Left cardiac atrium (tissue), 4 donors: ENCODE measurements at regions not wholly inside any gene's neighbourhood (a gene's known extent, or its start where the extent isn't known, plus 50 kb on each side); places are given as distances from the start of the nearest gene placed in this dataset.
"Not testable (repeated sequence)": the region's sequence is repeated elsewhere in the genome, so short reads cannot be mapped to it uniquely, and the experiment has no call there.

Source experiments
- ATAC-seq, 2 donors: fragments of 200-7000 bp; cut with Tn5 transposase; one replicate each; pipeline ENCODE4 v1.9.1; 2020; ENCODE audit warnings: mild to moderate bottlenecking in 2 of 2, moderate library complexity in 2 of 2
- DNase-seq: peaks from one replicate; pipeline ENCODE4 v3.0.0-alpha.2; 2020
- intact Hi-C, 2 donors: fragments of 100-400 bp; cut with DNase I; formaldehyde crosslinking; loops; one replicate each; pipeline versions ENCODE4 v1.14.1 to v1.15.1; 2022 to 2023
- donor health status: DM: no; HTN: yes; CAD: no.
- donor health status: DM: no; HTN: yes; CAD: no; lungs with severe emphysema.
- donor health status: DM: yes; HTN: yes; CAD: no.
- donor health status: Dilated cardiomyopathy.

DNA sequence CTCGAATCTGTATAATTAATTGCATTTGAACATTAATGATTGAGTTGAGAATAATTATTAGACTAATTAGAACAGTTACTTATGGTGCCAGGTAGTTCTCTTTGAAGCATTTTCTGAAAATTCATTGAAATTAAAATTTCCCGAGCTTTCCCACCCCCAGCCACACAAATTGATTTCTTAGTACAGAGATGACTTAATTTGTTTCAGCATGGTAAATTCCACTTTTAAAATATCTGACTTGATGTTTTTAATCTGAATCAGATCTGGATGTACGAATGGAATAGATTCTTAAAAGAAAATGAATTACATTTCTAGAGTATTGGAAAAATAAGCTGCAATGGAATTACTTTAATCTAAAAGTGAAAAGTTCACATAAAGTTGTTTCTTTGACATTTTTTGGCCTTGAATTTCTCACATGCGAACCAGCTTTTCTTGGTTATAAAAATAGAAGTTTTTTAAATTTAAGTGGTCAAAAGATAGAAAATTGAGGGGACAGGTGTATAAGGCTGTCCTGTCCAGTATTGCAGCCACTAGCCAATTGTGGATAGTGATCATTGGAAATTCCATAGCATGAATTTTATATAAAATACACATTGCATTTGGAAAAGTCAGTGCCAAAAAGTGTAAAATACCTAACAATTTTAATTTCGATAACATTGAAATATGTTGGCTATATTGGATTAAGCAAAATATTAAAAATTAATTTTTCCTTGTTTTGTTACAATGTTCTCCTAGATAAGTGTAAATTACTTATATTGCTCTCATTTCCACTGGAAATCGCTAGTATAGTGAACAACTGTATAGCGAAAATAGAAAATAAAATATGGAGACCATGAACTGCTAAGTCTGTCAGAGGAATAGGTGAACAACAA is 102.9 kb downstream of the OR2B2 start:
- intact Hi-C loops: no loop called here

DNA sequence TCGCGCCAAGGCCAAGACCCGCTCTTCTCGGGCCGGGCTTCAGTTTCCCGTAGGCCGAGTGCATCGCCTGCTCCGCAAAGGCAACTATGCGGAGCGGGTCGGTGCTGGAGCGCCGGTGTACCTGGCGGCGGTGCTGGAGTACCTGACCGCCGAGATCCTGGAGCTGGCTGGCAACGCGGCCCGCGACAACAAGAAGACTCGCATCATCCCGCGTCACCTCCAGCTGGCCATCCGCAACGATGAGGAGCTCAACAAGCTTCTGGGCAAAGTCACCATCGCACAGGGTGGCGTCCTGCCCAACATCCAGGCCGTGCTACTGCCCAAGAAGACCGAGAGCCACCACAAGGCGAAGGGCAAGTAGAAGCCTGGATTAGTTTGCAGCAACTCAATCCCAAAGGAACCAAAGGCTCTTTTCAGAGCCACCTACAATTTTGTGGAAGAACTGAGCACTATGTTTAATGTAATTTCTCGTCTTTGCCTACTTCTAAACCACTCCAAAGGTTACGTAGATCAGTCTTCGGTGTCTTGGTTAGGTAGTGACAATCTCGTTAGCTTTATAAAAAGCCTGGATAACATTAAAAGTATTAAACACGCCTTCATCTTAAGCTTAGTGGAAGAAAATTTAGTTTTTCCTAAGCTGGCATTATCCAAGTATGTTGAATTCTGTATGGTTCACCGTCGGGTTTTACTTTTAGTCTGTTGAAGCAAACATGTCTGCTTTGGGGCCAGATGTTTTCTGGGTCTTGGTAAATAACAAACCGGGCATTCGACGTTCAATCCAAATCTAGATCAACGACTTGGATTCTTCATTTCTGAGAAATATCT is 103.7 kb downstream of the OR2B2 start:
- peak; percentile 1 to 2 for ATAC-seq
- intact Hi-C loops, DNase-seq: not testable (repeated sequence)

More for the DNA sequence above, 102.9 kb downstream of the OR2B2 start:
- DNase-seq: no peak
- no peak for ATAC-seq

DNA sequence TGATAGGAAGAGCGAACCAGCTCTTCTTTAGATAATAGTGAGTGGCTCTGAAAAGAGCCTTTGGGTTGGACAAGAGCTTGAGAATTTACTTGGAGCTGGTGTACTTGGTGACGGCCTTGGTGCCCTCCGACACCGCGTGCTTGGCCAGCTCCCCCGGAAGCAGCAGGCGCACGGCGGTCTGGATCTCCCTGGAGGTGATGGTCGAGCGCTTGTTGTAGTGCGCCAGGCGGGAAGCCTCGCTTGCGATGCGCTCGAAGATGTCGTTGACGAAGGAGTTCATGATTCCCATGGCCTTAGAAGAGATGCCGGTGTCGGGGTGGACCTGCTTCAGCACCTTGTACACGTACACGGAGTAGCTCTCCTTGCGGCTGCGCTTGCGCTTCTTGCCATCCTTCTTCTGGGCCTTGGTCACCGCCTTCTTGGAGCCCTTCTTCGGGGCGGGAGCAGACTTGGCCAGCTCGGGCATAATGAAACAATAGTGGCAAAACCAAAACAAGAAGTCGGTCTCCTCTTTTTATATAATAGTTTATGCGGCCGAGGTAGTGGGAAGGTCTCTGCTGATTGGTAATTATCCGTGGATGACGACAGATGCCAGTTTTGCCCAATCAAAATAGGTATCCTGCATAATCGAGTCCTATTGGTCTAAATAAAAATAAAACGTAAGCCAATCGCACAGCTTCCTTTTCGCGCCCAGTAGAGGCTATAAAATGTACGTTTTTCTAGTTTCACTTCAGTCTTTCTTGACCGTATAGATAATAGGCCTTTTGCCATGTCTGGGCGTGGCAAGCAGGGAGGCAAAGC is 104.6 kb downstream of the OR2B2 start:
- intact Hi-C loops: not testable (repeated sequence)
- peak; percentile 60 for DNase-seq
- peak; percentile 90 to 91 for ATAC-seq

DNA sequence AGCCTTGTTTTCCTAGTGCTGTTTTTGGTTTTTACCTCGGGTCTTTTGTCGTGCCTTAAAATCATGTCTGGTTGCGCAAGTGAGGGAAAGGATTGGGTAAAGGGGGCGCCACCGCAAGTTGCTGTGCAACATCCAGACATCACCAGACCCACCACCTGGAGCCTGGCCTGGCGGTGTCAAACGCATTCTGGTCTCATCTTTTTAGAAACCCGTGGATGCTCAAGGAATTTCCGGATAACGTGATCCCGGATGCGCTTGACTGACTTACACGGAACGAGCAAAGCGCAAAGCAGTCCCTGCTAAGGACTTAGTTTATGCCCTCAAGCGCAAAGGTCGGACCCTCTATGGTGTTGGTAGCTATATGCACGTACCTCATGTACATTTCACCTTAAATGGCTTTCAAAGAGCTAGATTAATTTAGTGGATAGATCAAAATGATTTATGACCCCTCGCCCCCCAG is 105.2 kb downstream of the OR2B2 start:
- DNase-seq: no peak
- intact Hi-C loops: no loop called here
- no peak for ATAC-seq

DNA sequence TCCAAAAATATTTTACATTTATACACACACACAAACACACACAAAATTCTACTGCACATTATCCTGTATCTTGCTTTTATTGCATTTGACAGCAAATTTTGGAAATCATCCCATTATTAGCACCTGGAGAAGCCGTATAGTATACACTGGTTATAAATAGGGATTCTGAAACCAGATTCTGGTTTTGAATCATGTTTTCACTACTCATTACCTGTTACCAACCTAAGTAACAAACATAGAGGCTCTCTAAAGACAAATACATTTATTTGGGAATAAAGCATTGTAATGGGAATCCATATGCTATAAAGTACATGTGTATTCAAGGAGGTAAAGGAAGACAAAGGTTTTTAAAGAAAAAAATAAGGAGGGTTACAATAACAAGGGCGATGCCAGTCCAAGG is 106.8 kb downstream of the OR2B2 start:
- DNase-seq (no peak), ATAC-seq (no peak)
- intact Hi-C loops: no loop called here

DNA sequence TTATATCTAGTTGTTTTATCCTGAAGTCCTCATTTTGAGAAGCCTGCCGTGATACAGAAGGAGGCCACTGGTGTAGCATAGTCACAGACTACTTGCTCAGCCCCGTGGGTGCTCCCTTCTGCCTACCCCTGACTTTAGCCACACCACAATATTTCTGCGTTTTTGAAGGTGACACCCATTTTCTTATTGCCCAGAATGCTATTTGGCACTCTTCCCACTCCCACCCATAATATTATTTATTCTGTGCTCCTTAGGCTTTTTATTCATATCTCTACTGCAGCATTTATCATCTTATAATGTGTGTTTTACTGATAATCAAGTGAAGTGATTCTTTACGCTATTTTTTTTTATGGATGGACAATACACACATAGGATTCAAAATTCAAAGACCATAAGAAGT is 107.3 kb downstream of the OR2B2 start:
- no peak for DNase-seq
- ATAC-seq: no peak
- intact Hi-C loops: no loop called here

DNA sequence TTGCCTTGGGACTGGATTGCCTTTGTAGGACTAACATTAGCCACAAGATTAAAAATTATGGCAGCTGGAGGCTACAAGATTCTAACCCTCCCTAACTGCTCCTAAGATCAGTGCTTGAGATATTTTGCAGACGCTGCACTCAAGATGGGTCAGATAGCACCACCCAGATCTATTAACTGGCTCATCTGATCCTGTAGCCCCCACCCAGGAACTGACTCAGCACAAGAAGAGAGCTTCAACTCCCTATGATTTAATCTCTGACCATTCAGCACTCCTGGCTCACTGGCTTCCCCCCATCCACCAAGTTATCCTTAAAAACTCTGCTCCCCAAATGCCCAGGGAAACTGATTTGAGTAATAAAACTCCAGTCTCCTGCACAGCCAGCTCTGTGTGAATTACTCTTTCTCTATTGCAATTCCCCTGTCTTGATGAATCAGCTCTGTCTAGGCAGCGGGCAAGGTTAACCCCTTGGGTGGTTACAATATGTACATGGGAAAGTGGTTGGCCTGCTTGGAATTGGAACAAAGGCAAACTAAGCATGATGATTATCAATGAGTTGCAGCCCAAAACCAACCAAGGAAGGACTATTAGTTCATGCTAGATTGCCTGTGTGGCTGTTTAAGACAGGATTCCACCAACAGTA is 111.3 kb downstream of the OR2B2 start:
- no peak for ATAC-seq
- intact Hi-C loops: no loop called here
- no peak for DNase-seq

DNA sequence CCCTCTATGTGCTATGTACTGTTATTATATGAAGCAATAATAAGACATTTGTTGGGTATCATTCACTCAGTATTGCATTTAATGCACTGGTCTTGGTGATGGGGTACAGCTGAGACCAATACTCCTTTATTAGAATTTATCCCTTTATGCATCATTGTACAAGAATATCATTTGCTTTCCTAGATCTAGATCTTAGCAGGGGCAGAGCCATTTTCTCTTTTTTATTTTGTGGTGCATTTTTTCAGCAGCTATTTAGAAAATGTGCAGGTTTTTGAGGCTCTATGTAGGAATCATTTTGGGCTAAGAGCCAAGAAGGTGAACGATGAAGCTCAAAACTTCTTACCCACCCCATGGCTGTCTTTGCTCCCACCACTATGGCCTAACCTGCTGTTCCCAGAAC is 114.2 kb downstream of the OR2B2 start:
- DNase-seq: no peak
- intact Hi-C loops: no loop called here
- ATAC-seq: no peak

DNA sequence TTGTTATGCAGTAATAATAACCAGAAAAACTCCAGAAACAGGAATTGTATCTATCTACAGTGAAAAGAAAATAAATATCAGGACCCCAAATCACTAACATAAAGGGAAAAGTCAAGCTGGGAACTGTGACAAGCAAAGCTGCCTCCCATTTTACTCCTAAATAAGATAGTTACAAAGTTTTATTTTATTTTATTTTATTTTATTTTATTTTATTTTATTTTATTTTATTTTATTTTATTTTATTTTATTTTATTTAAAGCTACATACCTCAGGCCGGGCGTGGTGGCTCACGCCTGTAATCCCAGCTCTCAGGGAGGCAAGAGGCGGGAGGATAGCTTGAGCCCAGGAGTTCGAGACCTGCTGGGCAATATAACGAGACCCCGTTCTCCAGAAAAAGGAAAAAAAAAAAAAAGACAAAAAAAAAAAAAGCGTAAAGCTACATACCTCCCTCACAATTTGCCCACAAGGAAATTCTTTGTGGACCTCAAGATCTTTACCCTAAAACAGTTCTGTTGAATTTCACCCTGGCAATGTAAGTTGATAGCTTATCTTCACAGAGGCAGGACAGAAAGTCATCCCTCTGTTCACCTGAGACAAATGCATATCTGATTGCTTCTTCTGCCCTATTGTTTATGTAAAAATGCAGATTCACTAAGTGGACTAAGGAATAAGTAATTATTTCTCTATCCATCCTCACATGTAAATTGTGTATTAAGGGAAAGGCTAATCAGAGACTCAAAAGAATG is 115.3 kb downstream of the OR2B2 start:
- DNase-seq, intact Hi-C loops, ATAC-seq: not testable (repeated sequence)

DNA sequence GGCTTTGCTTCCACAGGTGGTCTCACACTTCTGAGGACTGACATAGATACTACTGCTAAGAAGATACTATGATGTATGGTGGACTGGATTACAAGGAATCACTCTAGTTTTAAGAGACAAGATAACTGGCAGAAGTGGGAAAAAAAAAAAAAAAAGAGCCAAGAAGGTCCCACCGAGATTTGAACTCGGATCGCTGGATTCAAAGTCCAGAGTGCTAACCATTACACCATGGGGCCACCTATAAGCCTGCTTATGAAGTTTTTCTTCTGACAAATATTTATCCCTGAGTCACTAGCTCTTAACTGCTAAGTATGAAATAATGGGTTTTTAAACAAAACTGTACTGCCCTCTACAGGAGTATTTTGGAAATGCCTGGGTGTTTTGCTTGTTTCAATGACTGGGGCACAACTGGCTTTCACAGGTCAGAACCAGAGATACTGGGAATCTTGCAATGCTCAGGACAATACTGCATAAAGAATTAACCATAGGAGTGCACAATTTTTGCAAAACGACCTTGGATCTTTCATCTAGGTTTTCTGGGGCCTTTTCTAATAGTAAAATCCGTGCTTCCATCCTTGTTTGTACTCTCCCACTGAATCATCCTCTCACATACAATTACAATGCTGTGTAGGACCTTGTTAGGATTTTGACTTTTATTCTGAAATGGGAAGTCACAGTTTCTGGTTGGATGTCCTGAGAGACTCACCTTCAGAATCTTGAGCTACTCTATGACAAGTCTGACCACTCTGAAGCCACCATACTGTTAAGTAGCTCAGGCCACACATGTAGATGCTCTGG is 116.3 kb downstream of the OR2B2 start:
- DNase-seq (no peak), ATAC-seq (peak; percentile 67 to 74)
- intact Hi-C loops: no loop called here

DNA sequence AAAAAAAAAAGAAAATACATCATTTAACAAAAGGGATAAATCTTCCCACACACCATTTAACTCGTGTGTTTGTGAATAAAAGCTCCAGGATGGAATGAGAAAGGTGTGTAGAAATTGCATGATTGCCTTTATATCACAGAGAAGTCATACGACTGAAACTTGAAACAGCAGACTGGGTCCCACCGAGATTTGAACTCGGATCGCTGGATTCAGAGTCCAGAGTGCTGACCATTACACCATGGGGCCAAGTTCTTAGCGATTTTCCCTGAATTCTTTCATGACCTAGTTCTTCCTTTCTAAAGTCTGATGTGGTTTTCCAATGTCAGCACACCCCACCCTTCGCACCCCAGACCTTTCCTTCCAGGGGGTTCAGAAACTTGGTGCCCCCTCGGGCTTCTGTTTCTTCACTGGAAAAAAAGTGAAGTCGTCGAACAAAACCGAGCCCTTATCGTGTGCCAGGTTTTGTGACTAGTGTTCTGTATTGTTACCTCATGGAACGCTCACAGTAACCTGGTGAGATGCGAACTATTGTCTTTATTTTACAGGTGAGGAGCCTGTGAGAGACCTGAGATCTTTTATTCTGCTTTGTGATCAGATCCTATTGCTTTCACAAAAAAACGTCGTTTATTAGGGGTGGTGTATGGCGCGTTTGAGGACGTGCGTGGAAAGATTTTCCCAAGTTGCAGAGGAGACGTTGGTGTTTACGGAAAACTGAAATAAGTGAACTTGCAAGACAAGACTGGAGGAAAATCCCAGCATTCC is 120.8 kb downstream of the OR2B2 start:
- ATAC-seq (peak; percentile 62 to 86), DNase-seq (peak; percentile 58)
- intact Hi-C loops: no loop called here

DNA sequence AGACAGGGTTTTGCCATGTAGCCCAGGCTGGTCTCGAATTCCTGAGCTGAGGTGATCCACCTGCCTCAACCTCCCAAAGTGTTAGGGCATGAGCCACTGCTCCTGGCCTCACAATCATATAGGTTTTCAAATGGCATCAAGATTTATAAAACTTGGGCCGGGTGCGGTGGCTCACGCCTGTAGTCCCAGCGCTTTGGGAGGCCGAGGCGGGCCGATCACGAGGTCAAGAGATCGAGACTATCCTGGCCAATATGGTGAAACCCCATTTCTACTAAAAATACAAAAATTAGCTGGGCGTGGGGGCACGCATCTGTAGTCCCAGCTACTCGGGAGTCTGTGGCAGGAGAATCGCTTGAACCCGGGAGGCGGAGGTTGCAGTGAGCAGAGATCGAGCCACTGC is 123.8 kb downstream of the OR2B2 start:
- DNase-seq, intact Hi-C loops, ATAC-seq: not testable (repeated sequence)

DNA sequence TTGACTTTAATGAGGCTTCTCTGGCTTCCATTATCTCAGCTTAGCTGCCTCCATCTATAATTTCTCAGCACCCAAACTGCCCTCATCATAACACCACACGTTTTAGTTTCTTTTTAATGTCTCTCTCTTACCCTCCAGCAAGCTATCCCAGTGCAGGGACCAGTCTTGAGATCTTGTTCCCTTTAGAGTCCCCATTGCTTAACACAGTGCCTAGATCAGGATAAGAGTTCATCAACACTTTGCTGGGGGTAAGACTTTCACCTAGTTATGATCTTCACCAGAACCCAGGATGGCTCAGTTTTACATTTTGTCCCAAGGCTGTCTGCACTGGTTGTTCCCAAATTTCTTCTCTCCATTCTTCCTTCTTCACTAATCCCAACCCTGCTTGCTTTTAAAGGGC is 126.1 kb downstream of the OR2B2 start:
- no peak for DNase-seq
- intact Hi-C loops: no loop called here
- no peak for ATAC-seq

DNA sequence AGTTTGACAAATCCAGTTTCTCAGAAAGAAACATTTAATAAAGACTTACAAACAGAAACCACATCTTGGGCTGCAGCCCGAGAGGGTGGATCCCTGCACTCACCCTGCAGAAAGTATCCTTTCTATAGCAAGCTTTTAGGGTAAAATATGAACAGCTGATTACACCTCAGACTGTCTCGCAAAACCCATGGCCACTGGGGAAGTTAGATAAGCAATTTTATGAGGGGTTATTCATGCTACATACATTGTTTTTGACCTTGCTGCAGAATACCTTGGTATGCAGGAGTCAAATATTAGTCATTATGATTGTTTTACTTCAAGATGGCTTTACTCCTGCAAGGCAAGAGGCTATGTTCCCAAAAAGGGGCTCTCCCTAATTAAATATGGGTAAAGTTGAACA is 126.9 kb downstream of the OR2B2 start:
- no peak for ATAC-seq
- intact Hi-C loops: no loop called here
- no peak for DNase-seq

DNA sequence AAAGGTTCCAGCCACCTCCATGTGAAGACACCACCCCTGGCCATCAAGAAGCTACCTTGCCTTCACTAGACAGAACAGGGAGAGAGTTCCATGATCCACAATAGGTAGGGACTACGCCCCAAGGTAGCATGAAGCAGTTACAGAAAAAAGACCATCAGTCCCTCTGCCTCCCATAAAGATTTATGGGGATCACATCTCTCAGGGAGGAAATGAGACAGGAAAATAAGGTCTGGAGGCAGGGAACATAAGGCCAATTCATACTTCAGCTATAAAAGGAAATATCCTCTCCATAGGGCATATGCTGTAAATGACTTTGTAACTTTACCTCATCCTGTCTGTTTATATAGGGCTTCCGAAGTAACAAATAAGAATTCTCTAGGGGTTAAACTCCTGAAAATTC is 129.4 kb downstream of the OR2B2 start:
- ATAC-seq (no peak), DNase-seq (no peak)
- intact Hi-C loops: no loop called here

DNA sequence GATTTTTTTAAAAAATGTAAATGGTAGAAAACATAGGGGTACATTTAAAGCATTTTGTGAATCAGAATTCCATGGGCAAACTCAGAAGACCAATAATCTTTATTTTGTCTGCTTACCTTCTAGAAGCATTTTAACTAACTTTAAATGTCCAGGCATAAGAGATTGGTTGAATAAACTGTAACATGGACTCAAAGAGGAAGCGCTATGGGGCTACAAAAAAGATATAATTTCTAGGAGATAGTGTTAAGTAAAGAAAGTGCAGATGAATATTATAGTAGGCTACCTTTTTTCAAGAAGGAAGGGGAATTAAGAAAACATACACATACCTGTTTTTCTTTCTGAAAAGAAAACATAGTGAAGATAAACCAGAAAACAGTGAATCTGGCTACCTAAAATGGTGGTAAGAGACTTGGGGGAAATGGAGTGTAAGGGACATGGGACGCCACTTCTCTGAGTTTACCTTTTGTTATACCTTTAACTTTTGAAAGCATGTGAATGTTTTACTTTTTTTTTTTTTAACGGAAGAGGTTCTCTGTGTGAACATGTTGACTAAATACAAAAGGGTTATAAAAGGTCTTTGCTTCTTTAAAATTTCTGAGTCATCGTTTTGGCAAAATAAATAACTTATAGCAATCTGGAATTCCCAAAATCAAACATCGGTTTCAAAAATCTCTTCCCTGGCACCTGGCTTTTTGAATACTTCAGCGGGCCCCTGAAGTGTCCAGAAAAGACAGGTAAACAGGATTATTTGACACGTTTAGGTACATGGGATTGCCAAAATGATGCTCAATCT is 133.4 kb downstream of the OR2B2 start:
- intact Hi-C loops: no loop called here
- ATAC-seq (no peak), DNase-seq (no peak)
